ENCODE measurements at regions not wholly inside any gene's neighbourhood (a gene's known extent, or its start where the extent isn't known, plus 50 kb on each side); places are given as distances from the start of the nearest gene placed in this dataset.

- TF ChIP-seq ZBTB44 (tag by site-specific recombination; IDR thresholded peaks at IDR 0.05) (no peak), ZNF692 (tag by site-specific recombination; IDR thresholded peaks at IDR 0.05) (no peak)
Measured at GRCh38 chr3:194285850-194286197, 65.3 kb downstream of the CPN2 start.
